Parathyroid adenoma (tissue), 2 donors: ENCODE measurements at regions not wholly inside any gene's neighbourhood (a gene's known extent, or its start where the extent isn't known, plus 50 kb on each side); places are given as distances from the start of the nearest gene placed in this dataset.

Experiments
- H2AFZ ChIP-seq: fragments of 300-600 bp; sonication (generic); one replicate; pipeline ENCODE4 v1.7.0; 2017; ENCODE audit warnings: antibody characterized with exemption, mild to moderate bottlenecking
- H3K27ac ChIP-seq: fragments of 300-600 bp; sonication (generic); one replicate; pipeline ENCODE4 v1.7.0; 2017
- H3K27me3 ChIP-seq: fragments of 300-600 bp; sonication (generic); one replicate; pipeline ENCODE4 v1.7.0; 2017; ENCODE audit warnings: low read length; ENCODE audit not compliant: control insufficient read depth, insufficient read depth
- H3K36me3 ChIP-seq: fragments of 300-600 bp; sonication (generic); one replicate; pipeline ENCODE4 v1.7.0; 2017; ENCODE audit warnings: low read length; ENCODE audit not compliant: control insufficient read depth, insufficient read depth
- H3K4me1 ChIP-seq: fragments of 300-600 bp; sonication (generic); one replicate; pipeline ENCODE4 v1.7.0; 2017; ENCODE audit warnings: control low read depth
- H3K4me2 ChIP-seq: fragments of 300-600 bp; sonication (generic); one replicate; pipeline ENCODE4 v1.7.0; 2017; ENCODE audit warnings: low read length
- H3K4me3 ChIP-seq: fragments of 300-600 bp; sonication (generic); one replicate; pipeline ENCODE4 v1.7.0; 2017; ENCODE audit warnings: low read depth, low read length
- H3K79me2 ChIP-seq: fragments of 300-600 bp; sonication (generic); one replicate; pipeline ENCODE4 v1.7.0; 2017; ENCODE audit warnings: control low read depth
- H3K9ac ChIP-seq: fragments of 300-600 bp; sonication (generic); one replicate; pipeline ENCODE4 v1.7.0; 2017; ENCODE audit warnings: mild to moderate bottlenecking
- H3K9me3 ChIP-seq: fragments of 300-600 bp; sonication (generic); one replicate; pipeline ENCODE4 v1.7.0; 2017; ENCODE audit warnings: low read length; ENCODE audit not compliant: control insufficient read depth
- TF ChIP-seq, protein P1 (sequence below): fragments of 300-600 bp; sonication (generic); IDR thresholded peaks from one replicate; pipeline ENCODE4 v1.7.0; 2017; ENCODE audit warnings: antibody characterized with exemption, mild to moderate bottlenecking
- donor health status: primary hyperparathyroidism.

- no peak overlapping the region for H3K4me2 ChIP-seq
- no peaks in the 10 kb centered on the region for H3K4me1 ChIP-seq
- no peaks in the 10 kb centered on the region for H3K27me3 ChIP-seq
- H3K4me3 ChIP-seq, result no peak overlapping the region
- no peak overlapping the region for H3K9ac ChIP-seq
- H3K79me2 ChIP-seq, result no peaks in the 10 kb centered on the region
- no peak overlapping the region for H3K27ac ChIP-seq
- TF ChIP-seq, protein P1, sequence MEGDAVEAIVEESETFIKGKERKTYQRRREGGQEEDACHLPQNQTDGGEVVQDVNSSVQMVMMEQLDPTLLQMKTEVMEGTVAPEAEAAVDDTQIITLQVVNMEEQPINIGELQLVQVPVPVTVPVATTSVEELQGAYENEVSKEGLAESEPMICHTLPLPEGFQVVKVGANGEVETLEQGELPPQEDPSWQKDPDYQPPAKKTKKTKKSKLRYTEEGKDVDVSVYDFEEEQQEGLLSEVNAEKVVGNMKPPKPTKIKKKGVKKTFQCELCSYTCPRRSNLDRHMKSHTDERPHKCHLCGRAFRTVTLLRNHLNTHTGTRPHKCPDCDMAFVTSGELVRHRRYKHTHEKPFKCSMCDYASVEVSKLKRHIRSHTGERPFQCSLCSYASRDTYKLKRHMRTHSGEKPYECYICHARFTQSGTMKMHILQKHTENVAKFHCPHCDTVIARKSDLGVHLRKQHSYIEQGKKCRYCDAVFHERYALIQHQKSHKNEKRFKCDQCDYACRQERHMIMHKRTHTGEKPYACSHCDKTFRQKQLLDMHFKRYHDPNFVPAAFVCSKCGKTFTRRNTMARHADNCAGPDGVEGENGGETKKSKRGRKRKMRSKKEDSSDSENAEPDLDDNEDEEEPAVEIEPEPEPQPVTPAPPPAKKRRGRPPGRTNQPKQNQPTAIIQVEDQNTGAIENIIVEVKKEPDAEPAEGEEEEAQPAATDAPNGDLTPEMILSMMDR, result no peak
- H3K36me3 ChIP-seq, result no peaks in the 10 kb centered on the region
- H2AFZ ChIP-seq, result no peak overlapping the region
- H3K9me3 ChIP-seq, result no peaks in the 10 kb centered on the region
These were observed 53.8 kb upstream of the SGPP1 start for GRCh38 chr14:63781686-63782085.

DNA sequence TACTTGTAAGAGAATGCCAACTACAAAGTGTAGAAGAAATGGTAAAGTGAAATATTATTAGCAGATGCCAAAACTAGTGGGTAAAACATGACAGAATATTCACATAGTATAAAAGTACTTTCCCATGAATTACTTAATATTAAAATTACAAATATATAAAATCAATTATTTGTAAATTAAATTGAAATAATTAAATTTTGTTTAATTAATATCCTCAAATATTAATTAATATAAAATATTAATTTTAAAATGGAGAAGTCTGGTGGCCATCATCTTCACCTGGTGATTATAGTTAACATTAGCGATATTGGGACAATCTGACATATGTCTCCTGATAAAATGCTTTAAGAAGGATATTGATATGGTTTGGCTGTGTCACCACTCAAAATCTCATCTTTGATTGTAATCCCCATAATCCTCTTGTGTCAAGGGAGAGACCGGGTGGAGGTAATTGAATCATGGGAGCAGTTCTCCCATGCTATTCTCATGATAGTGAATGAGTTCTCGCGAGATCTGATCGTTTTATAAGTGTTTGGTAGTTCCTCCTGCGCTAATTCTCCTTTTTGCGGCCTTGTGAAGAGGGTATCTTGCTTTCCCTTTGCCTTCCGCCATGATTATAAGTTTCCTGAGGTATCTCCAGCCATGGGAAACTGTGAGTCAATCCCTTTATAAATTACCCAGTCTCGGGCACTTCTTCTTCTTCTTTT, 55.0 kb upstream of the SGPP1 start:
- Histone ChIP-seq H3K4me3 (no peak overlapping the region), H3K27ac (no peak overlapping the region), H2AFZ (no peak overlapping the region), H3K4me1 (no peaks in the 10 kb centered on the region), H3K4me2 (no peak overlapping the region), H3K79me2 (no peaks in the 10 kb centered on the region), H3K9ac (no peak overlapping the region), H3K27me3 (no peaks in the 10 kb centered on the region), H3K9me3 (no peaks in the 10 kb centered on the region), H3K36me3 (no peaks in the 10 kb centered on the region)
- TF ChIP-seq, protein P1, result no peak

GRCh38 chr14:63788011-63788933, 60.4 kb upstream of the SGPP1 start:
- no peak overlapping the region for H3K9ac ChIP-seq
- no peaks in the 10 kb centered on the region for H3K79me2 ChIP-seq
- H3K9me3 ChIP-seq, result no peaks in the 10 kb centered on the region
- H3K27me3 ChIP-seq, result no peaks in the 10 kb centered on the region
- H3K4me3 ChIP-seq, result no peak overlapping the region
- no peaks in the 10 kb centered on the region for H3K4me1 ChIP-seq
- H2AFZ ChIP-seq, result no peak overlapping the region
- no peaks in the 10 kb centered on the region for H3K36me3 ChIP-seq
- no peak overlapping the region for H3K27ac ChIP-seq
- TF ChIP-seq, protein P1, result no peak
- no peak overlapping the region for H3K4me2 ChIP-seq

DNA sequence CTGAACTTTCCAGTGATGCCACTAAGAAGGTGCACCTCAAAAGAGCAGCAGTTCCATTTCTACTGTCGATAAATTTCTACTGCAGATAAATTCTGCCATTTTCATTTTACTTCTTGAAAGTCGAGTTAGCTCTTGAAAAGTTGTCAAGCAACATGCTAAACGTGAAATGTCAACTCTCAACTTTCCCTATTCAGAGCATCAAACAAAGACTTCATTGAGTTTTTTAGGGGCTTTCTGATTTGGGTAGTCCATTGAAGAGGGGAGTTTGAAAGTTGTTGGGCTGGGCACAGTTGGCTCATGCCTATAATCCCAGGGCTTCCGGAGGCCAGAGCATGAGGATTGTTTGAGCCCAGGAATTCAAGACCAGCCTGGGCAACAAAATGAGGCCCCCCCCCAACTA, 59.4 kb upstream of the SYNE2 start:
- Histone ChIP-seq H2AFZ (no peak overlapping the region), H3K4me1 (no peaks in the 10 kb centered on the region), H3K79me2 (no peaks in the 10 kb centered on the region), H3K4me2 (no peak overlapping the region), H3K9ac (no peak overlapping the region), H3K9me3 (no peaks in the 10 kb centered on the region), H3K36me3 (no peaks in the 10 kb centered on the region), H3K27ac (no peak overlapping the region), H3K4me3 (no peak overlapping the region), H3K27me3 (no peaks in the 10 kb centered on the region)
- TF ChIP-seq, protein P1, result no peak
